ENCODE measurements at regions not wholly inside any gene's neighbourhood (a gene's known extent, or its start where the extent isn't known, plus 50 kb on each side); places are given as distances from the start of the nearest gene placed in this dataset. TPM values are rescaled to one million over a fixed set of nuclear protein-coding genes. Genes with fewer than 3 reads are reported as not detected.

DNA sequence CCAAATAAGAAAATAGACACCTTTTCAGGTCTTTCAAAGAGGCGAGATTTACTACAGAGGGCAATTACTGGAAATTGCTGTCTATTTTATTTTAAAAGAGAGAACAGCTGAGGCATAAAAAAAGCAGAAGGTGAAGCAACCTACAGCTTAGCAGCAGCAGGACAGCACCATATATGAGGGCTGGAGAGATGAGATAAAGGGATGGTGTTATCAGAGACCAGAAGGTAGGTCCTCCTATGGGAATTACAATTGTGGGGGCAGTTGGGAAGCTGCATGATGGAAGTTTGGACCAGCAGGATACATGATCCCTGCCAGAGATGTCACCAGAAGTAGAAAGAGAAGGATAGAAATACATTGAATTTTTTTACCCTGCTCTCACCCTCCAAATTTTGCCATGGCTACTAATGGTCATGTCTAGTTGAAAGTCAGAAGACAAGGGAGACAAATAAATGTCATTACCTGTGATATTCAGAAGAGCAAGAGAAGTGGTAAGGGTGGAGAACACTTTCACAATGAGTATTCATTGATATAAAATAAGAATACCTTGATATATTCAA is 77.2 kb upstream of the CALCR start:
- DNase-seq (ENCODE audit: low spot score): no peak

DNA sequence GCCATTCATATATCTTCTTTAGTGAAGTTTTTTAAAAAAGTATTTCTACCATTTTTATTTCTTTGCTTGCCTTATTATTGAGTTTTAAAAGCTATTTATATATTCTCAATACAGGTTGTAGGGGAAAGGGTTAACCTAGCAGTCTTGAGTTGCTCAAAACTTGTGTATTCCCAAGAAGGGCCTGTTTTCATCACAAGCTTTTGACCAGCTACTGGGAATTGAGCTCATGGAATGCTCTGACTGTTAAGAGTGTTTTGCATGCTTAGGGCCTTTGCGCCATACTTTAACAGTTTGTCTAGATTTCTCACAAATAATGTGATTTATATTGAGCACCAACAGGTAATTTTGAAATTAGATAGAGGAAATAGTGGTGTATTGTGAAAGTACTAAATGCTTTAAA is 72.0 kb upstream of the CALCR start:
- no peak for DNase-seq (ENCODE audit: low spot score)

DNA sequence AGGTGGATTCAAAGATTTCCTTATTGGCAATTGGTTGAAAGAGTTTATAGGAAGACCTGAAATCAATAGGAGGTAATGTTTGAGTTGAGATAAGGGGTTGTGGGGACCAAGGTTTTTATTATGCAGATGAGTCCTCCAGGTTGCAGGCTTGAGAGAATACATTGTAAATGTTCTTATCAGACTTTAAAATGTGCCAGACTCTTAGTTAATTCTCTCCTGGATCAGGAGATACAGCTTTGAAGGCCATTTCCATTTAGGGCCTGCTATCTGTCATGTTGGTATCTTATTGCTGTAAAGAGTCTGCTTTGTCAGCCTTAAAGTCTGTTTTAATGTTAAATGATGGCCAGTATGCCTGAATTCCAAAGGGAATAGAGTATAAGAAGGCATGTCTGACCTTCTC is 61.8 kb upstream of the CALCR start:
- no peak for DNase-seq (ENCODE audit: low spot score)

DNA sequence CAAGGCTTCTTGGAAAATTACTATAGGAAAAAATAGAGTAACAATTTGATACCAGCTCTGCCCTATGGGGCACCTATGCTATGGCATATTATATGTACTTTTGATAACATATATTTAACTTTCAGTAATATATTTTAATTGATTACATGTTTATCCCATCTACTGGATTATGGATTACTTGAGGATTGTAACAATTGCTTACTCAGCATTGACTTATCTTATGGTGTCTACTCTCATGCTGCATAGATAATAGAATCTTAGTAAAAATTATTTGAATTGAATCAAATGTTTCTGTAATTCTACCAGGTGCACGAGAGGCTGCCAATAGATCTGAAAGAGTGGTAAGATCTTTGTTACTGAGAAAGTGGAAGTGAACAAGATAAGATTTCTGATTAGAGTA is 57.8 kb upstream of the CALCR start:
- no peak for DNase-seq (ENCODE audit: low spot score)

DNA sequence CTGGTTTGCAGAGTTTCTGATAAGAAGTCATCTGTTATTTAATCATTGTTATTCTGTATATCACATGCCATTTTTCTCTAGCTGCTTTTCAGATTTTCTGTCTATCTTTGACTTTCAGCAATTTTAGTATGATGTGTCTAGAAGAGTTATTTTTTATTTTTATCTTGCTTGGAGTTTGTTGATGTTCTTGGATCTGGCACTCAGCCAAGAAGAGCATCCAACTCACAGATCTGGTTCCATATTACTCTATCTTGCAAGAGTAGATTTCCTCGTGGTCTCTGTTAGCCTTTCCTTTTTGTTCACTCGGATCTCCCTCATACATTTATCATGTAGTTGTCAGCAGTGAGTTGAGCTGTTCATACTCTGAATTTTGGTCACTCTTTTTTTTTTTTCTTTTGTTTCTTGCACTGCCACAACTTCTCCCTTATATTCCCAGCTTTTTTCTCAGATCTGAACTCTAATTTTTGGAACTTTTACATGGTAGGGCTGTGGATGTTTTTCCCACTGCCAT is 54.8 kb upstream of the CALCR start:
- no peak for DNase-seq (ENCODE audit: low spot score)

DNA sequence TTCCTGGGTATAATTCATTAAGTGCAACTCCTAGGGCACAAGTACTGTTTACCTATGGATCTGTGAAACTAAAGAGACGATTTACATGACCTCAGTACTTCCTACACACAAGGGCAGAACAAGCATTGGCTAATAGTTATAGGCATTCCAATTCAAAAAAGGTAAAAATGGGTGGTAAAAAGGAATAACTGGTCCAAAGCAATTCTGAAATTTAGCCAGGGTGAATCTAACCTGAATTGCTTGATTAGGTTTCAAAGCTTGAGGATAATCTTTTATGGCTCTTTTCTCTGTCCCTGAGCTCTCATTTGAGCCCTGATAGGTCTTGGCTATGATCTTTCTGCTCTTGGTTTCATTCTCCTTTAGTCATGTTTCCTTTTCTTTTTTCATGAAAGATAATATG is 52.3 kb upstream of the CALCR start:
- no peak for DNase-seq (ENCODE audit: low spot score)

Small RNA genes in the stretch of these regions (small RNA-seq; reads per million reads assigned to genes)
- gene AC002075.2 (not detected), gene MIR4652 (not detected)

All from HT-29 (cell line).